ENCODE measurements at regions not wholly inside any gene's neighbourhood (a gene's known extent, or its start where the extent isn't known, plus 50 kb on each side); places are given as distances from the start of the nearest gene placed in this dataset.

DNA sequence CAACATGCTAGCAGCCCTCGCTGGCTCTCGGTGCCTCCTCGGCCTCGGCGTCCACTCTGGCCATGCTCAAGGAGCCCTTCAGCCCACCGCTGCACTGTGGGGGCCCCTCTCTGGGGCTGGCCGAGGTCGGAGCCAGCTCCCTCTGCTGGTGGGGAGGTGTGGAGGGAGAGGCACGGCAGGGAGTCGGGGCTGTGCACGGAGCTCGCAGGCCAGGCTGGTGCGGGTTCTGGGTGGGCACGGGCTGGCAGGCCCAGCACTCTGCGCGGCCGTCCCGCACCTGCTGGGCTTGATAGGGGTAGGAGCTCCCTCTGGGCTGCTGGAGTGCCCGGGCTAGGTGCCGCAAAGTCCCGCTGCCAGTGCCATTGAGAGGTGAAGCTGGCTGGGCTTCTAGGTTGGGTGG lies 251.0 kb downstream of the SQOR start:
- TF ChIP-seq, protein P1, sequence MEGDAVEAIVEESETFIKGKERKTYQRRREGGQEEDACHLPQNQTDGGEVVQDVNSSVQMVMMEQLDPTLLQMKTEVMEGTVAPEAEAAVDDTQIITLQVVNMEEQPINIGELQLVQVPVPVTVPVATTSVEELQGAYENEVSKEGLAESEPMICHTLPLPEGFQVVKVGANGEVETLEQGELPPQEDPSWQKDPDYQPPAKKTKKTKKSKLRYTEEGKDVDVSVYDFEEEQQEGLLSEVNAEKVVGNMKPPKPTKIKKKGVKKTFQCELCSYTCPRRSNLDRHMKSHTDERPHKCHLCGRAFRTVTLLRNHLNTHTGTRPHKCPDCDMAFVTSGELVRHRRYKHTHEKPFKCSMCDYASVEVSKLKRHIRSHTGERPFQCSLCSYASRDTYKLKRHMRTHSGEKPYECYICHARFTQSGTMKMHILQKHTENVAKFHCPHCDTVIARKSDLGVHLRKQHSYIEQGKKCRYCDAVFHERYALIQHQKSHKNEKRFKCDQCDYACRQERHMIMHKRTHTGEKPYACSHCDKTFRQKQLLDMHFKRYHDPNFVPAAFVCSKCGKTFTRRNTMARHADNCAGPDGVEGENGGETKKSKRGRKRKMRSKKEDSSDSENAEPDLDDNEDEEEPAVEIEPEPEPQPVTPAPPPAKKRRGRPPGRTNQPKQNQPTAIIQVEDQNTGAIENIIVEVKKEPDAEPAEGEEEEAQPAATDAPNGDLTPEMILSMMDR (IDR thresholded peaks at IDR 0.05), result no peak
- TF ChIP-seq POLR2A (IDR thresholded peaks at IDR 0.05), result no peak
- no peak for TF ChIP-seq EP300 (IDR thresholded peaks at IDR 0.05)
